Coronary artery (tissue), 2 donors: ENCODE measurements at regions not wholly inside any gene's neighbourhood (a gene's known extent, or its start where the extent isn't known, plus 50 kb on each side); places are given as distances from the start of the nearest gene placed in this dataset.

Experiments used
- DNase-seq: peaks from one replicate; pipeline ENCODE4 v3.0.0-alpha.2; 2017; ENCODE audit warnings: low spot score
- H3K27ac ChIP-seq, 2 donors: fragments of 200-600 bp; sonication (generic); one replicate each; pipeline ENCODE4 v1.5.1; 2016 to 2019
- H3K4me3 ChIP-seq: fragments of 200-600 bp; sonication (generic); 2 replicates; pipeline ENCODE4 v1.5.1; 2016; ENCODE audit warnings: mild to moderate bottlenecking, moderate library complexity
- CTCF ChIP-seq: fragments of 200-600 bp; sonication (generic); IDR thresholded peaks from one replicate; pipeline ENCODE4 v1.5.1; 2019; ENCODE audit warnings: antibody characterized with exemption

- no peak for TF ChIP-seq CTCF
- H3K27ac ChIP-seq = no peak overlapping the region
- DNase-seq = no peak
- no peak overlapping the region for H3K4me3 ChIP-seq
Measured at GRCh38 chr16:65919986-65920376, 446.5 kb upstream of the CDH5 start.

- Histone ChIP-seq H3K4me3 (no peak overlapping the region), H3K27ac (no peak overlapping the region)
- TF ChIP-seq CTCF = no peak
- no peak for DNase-seq
Measured at GRCh38 chr16:65919145-65919985, 447.1 kb upstream of the CDH5 start.

- Histone ChIP-seq H3K4me3 (no peak overlapping the region), H3K27ac (no peak overlapping the region)
- DNase-seq = no peak
- TF ChIP-seq CTCF = no peak
Measured at GRCh38 chr16:65917466-65917865, 449.0 kb upstream of the CDH5 start.

DNA sequence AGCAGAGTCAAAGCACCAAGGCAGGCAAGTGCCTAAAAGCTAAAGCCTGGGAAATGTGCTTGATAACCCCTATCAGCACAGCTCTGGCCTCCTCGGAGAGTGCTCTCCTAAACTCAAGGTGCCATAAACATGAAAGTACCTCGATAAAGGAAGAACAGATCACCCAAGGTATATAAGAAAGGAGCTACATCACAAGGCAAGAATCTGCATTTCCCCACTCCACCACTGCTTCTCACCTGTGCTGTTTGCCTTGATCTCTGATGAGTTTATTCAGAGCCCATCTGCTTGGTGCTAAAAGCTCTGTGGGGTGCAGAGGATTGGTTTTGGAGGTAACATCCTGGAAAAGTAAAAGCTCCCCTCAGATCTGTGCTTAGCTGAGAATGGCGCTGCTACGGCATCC lies 449.5 kb upstream of the CDH5 start:
- DNase-seq = no peak
- Histone ChIP-seq H3K27ac (no peak overlapping the region), H3K4me3 (no peak overlapping the region)
- TF ChIP-seq CTCF = no peak

- H3K27ac ChIP-seq = no peak overlapping the region
- DNase-seq = no peak
- H3K4me3 ChIP-seq = no peak overlapping the region
- TF ChIP-seq CTCF = no peak
Measured at GRCh38 chr16:65910291-65910690, 456.2 kb upstream of the CDH5 start.

DNA sequence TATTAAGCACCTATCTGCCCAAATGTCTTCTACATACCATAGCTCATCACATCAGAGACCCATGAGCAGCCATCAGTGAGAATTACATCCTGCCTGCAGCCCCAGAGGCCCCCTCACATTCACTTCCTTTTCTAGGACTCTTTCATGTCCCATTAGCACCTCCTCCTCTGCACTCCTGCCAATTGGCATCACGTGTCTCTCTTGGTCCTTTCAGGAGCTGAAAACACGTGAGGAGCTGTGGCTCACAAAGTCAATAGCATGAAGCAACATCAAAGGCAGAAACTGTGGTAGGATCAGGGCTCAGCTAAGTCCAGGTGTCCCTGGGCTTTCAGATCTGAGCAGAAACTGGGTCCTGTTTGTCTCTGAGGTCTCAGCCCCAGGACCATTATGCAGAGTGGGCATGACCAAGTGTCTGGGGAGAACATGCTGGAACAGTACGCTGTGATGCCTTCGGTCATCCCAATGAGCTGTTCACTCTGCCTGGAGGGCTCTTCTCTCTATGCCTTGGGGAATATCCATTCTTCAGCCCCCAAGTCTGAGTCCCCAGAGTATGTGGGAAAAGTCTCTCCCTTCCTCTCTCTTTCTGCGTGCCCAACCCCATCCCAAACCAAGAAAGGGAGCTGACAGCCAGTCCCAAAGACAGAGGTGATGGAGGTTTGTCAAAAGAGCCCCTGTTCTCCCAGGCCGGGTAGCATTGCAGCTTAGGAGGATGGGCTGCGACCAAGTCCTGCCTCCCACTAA lies 457.0 kb upstream of the CDH5 start:
- no peak overlapping the region for H3K27ac ChIP-seq
- no peak for TF ChIP-seq CTCF
- no peak for DNase-seq

DNA sequence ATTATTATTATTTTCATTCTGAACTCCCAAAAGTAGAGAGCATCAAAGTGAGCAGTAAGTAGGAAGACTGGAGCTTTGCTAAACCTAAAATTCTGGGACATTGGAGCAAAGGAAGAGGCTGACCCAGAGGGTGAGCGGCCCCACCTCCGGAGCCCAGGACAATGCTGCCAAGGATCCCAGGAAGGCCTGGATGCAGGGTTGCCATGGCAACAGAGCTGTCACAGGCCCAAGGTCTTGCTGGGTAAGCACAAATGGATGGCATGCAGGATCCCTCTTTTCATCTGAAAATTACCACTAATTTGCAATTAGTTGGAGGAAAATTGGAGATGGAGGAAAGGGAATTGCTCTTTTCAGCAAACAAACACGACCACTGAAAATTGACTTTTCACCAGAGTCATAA lies 457.9 kb upstream of the CDH5 start:
- no peak overlapping the region for H3K4me3 ChIP-seq
- TF ChIP-seq CTCF = no peak
- no peak for DNase-seq
- no peak overlapping the region for H3K27ac ChIP-seq

More for the DNA sequence above, 457.0 kb upstream of the CDH5 start:
- H3K4me3 ChIP-seq = no peak overlapping the region
